GM12878 (cell line): ENCODE measurements at regions not wholly inside any gene's neighbourhood (a gene's known extent, or its start where the extent isn't known, plus 50 kb on each side); places are given as distances from the start of the nearest gene placed in this dataset.

ENCODE experiments used
- SIN3A ChIP-seq: IDR thresholded peaks from 2 replicates; pipeline ENCODE4 v1.6.1; 2012; ENCODE audit warnings: low read depth, low read length, improper control_type of control experiment
- TF ChIP-seq, protein P1 (sequence below): fragments of 450-650 bp; IDR thresholded peaks from 2 replicates; pipeline ENCODE4 v1.6.1; 2017; ENCODE audit warnings: mild to moderate bottlenecking, low read depth, inconsistent platforms; ENCODE audit not compliant: poor library complexity, severe bottlenecking

DNA sequence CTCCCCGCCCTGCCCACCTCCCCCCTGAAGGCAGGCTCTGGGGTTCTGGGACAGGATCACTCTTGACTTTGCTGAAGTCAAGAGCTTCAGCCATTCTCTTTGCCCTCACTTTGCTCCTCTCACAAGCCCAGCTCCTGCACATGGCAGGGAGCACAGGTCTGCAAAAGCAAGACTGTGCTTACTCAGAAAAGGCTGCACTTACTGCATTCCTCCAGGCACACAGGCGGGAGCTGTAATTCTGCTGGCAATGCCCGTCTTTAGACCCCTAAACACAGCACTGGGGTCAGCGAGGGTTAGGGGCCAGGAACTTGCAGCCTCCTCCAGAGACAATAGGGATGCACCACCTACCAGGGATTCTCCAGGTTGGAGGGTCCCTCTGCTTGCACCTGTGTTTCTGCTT lies 523.7 kb downstream of the TCERG1L start:
- TF ChIP-seq, protein P1, sequence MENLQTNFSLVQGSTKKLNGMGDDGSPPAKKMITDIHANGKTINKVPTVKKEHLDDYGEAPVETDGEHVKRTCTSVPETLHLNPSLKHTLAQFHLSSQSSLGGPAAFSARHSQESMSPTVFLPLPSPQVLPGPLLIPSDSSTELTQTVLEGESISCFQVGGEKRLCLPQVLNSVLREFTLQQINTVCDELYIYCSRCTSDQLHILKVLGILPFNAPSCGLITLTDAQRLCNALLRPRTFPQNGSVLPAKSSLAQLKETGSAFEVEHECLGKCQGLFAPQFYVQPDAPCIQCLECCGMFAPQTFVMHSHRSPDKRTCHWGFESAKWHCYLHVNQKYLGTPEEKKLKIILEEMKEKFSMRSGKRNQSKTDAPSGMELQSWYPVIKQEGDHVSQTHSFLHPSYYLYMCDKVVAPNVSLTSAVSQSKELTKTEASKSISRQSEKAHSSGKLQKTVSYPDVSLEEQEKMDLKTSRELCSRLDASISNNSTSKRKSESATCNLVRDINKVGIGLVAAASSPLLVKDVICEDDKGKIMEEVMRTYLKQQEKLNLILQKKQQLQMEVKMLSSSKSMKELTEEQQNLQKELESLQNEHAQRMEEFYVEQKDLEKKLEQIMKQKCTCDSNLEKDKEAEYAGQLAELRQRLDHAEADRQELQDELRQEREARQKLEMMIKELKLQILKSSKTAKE: no peak
- TF ChIP-seq SIN3A: no peak
